GM12873 (cell line): ENCODE measurements at regions not wholly inside any gene's neighbourhood (a gene's known extent, or its start where the extent isn't known, plus 50 kb on each side); places are given as distances from the start of the nearest gene placed in this dataset.

Experiments
- CTCF ChIP-seq: IDR thresholded peaks from 2 replicates; pipeline ENCODE4 v1.5.1; 2012; ENCODE audit warnings: low read depth, mild to moderate bottlenecking, moderate library complexity, low read length, control low read depth; ENCODE audit not compliant: insufficient read depth; ENCODE audit errors: missing control alignments

GRCh38 chr11:128361451-128362020, 225.8 kb downstream of the ETS1 start:
- TF ChIP-seq CTCF = no peak

- no peak for TF ChIP-seq CTCF
Observed at GRCh38 chr11:128359515-128359914, 227.8 kb downstream of the ETS1 start.

GRCh38 chr11:128357073-128357472, 230.3 kb downstream of the ETS1 start:
- TF ChIP-seq CTCF = no peak

- TF ChIP-seq CTCF = no peak
Observed at GRCh38 chr11:128355558-128355957, 231.8 kb downstream of the ETS1 start.

GRCh38 chr11:128354476-128354875, 232.9 kb downstream of the ETS1 start:
- TF ChIP-seq CTCF = no peak

GRCh38 chr11:128351168-128351567, 236.2 kb downstream of the ETS1 start:
- TF ChIP-seq CTCF = no peak

GRCh38 chr11:128349650-128350299, 237.6 kb downstream of the ETS1 start:
- TF ChIP-seq CTCF = no peak
